K562 (cell line): ENCODE measurements at regions not wholly inside any gene's neighbourhood (a gene's known extent, or its start where the extent isn't known, plus 50 kb on each side); places are given as distances from the start of the nearest gene placed in this dataset.

Experiments
- SLC30A9 ChIP-seq: fragments of 250-450 bp; sonication (Bioruptor Pico); IDR thresholded peaks from 2 replicates; pipeline ENCODE4 v1.8.0; 2022; ENCODE audit warnings: mild to moderate bottlenecking, moderate library complexity
- TF ChIP-seq, protein P1 (sequence below): fragments of 250-450 bp; sonication (Bioruptor Pico); IDR thresholded peaks from 2 replicates; pipeline ENCODE4 v1.5.0; 2022; ENCODE audit warnings: mild to moderate bottlenecking

- TF ChIP-seq, protein P1, sequence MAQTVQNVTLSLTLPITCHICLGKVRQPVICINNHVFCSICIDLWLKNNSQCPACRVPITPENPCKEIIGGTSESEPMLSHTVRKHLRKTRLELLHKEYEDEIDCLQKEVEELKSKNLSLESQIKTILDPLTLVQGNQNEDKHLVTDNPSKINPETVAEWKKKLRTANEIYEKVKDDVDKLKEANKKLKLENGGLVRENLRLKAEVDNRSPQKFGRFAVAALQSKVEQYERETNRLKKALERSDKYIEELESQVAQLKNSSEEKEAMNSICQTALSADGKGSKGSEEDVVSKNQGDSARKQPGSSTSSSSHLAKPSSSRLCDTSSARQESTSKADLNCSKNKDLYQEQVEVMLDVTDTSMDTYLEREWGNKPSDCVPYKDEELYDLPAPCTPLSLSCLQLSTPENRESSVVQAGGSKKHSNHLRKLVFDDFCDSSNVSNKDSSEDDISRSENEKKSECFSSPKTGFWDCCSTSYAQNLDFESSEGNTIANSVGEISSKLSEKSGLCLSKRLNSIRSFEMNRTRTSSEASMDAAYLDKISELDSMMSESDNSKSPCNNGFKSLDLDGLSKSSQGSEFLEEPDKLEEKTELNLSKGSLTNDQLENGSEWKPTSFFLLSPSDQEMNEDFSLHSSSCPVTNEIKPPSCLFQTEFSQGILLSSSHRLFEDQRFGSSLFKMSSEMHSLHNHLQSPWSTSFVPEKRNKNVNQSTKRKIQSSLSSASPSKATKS (CRISPR knock-in tag) = no peak
- TF ChIP-seq SLC30A9 = no peak
These were observed 361.9 kb upstream of the ZWINT start for GRCh38 chr10:56722912-56723311.
